ENCODE measurements at regions not wholly inside any gene's neighbourhood (a gene's known extent, or its start where the extent isn't known, plus 50 kb on each side); places are given as distances from the start of the nearest gene placed in this dataset.

DNA sequence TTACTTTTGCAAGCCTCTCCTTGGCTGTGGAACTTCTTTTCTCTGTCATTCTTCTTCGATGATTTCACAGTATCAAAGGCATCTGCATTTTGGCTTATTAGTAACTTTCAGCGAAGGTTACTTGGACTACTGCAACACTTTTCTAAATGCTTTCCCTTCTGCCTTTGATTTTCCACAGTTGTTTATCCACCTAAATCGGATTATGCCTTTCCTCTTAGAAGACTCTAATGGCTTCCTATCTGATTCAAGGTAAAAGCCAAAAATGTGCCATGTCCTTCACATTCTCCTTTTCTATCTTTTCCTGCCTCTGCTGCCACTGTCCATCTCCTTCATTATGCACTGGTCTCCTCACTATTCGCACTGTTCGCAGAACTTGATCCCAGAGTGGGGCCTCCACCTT, 1606.3 kb upstream of the LRRTM3 start:
- intact Hi-C loops (cut with micrococcal nuclease) = no loop called here
- H3K4me1 Mint-ChIP-seq = no peaks in the 10 kb centered on the region
- ChIA-PET CTCF (no interaction called here), POLR2A (no interaction called here)
- ATAC-seq (ENCODE audit: low read depth) = no peak
- no peak overlapping the region for H3K27ac Mint-ChIP-seq
- H3K27me3 Mint-ChIP-seq = no peaks in the 10 kb centered on the region
- TF ChIP-seq, protein P1, sequence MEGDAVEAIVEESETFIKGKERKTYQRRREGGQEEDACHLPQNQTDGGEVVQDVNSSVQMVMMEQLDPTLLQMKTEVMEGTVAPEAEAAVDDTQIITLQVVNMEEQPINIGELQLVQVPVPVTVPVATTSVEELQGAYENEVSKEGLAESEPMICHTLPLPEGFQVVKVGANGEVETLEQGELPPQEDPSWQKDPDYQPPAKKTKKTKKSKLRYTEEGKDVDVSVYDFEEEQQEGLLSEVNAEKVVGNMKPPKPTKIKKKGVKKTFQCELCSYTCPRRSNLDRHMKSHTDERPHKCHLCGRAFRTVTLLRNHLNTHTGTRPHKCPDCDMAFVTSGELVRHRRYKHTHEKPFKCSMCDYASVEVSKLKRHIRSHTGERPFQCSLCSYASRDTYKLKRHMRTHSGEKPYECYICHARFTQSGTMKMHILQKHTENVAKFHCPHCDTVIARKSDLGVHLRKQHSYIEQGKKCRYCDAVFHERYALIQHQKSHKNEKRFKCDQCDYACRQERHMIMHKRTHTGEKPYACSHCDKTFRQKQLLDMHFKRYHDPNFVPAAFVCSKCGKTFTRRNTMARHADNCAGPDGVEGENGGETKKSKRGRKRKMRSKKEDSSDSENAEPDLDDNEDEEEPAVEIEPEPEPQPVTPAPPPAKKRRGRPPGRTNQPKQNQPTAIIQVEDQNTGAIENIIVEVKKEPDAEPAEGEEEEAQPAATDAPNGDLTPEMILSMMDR (IDR thresholded peaks at IDR 0.05) = no peak
- H3K36me3 Mint-ChIP-seq (ENCODE audit: low read depth) = no peaks in the 10 kb centered on the region
- peaks cover 2% of the 10 kb centered on the region for H3K9me3 Mint-ChIP-seq
- H3K4me3 Mint-ChIP-seq = no peak overlapping the region
- DNase-seq = no peak

- H3K4me1 Mint-ChIP-seq = no peaks in the 10 kb centered on the region
- H3K9me3 Mint-ChIP-seq = peaks cover 2% of the 10 kb centered on the region
- DNase-seq (no peak), ATAC-seq (ENCODE audit: low read depth) (no peak)
- no peak overlapping the region for H3K4me3 Mint-ChIP-seq
- CTCF ChIA-PET = no interaction called here
- intact Hi-C loops (cut with micrococcal nuclease) = no loop called here
- POLR2A ChIA-PET = no interaction called here
- TF ChIP-seq, protein P1 (IDR thresholded peaks at IDR 0.05) = no peak
- H3K27me3 Mint-ChIP-seq = no peaks in the 10 kb centered on the region
- H3K36me3 Mint-ChIP-seq (ENCODE audit: low read depth) = no peaks in the 10 kb centered on the region
- no peak overlapping the region for H3K27ac Mint-ChIP-seq
Observed at GRCh38 chr10:65320236-65321026, 1605.4 kb upstream of the LRRTM3 start.

DNA sequence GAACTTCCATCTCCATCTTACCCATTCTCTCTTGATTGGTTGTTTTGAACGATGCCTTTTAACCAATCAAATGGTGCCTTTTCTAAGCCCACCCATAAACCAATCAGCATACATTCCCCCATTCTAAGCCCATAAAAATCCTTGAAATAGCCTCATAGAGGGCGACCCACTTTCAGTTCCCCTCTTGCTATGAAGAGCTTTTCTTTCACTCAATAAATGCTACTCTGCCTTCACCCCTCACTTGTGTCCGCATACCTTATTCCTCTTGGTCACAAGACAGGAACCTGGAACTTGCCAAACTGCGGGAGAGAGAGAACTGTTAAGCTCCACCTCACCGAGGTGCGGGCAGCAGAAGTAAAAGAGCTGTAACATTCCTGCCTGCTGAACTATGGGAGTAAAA, 1602.0 kb upstream of the LRRTM3 start:
- ChIA-PET CTCF (no interaction called here), POLR2A (no interaction called here)
- H3K4me1 Mint-ChIP-seq = no peaks in the 10 kb centered on the region
- intact Hi-C loops (cut with micrococcal nuclease) = no loop called here
- H3K9me3 Mint-ChIP-seq = peaks cover 2% of the 10 kb centered on the region
- H3K27me3 Mint-ChIP-seq = no peaks in the 10 kb centered on the region
- no peak for DNase-seq
- no peak overlapping the region for H3K4me3 Mint-ChIP-seq
- H3K27ac Mint-ChIP-seq = no peak overlapping the region
- H3K36me3 Mint-ChIP-seq (ENCODE audit: low read depth) = no peaks in the 10 kb centered on the region
- TF ChIP-seq, protein P1 (IDR thresholded peaks at IDR 0.05) = no peak
- ATAC-seq (ENCODE audit: low read depth) = no peak

DNA sequence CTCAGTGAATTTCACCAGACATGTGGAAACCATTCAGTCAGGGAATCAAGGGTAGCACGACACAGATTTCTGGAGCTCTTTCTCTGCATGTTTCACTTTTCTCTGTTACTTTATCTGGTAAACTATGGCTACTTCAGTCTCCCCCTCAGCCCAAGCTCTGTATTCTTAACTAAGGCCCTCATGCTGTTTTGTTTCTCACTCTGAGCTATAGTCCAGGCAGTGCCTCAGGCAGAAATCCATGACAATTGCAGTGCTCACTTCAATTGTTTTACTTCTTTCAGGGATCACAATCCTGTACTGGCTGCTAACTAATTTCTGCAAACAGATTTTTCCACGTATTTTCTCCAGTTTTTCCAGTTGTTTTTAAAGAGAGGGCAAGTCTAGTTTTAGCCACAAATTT, 1599.9 kb upstream of the LRRTM3 start:
- DNase-seq = no peak
- no peak overlapping the region for H3K4me3 Mint-ChIP-seq
- no peaks in the 10 kb centered on the region for H3K9me3 Mint-ChIP-seq
- ATAC-seq (ENCODE audit: low read depth) = no peak
- H3K36me3 Mint-ChIP-seq (ENCODE audit: low read depth) = no peaks in the 10 kb centered on the region
- H3K4me1 Mint-ChIP-seq = no peaks in the 10 kb centered on the region
- TF ChIP-seq, protein P1 (IDR thresholded peaks at IDR 0.05) = no peak
- POLR2A ChIA-PET = no interaction called here
- CTCF ChIA-PET = no interaction called here
- no peaks in the 10 kb centered on the region for H3K27me3 Mint-ChIP-seq
- no peak overlapping the region for H3K27ac Mint-ChIP-seq
- intact Hi-C loops (cut with micrococcal nuclease) = no loop called here

- Mint-ChIP-seq H3K27me3 (no peaks in the 10 kb centered on the region), H3K4me1 (no peaks in the 10 kb centered on the region), H3K36me3 (ENCODE audit: low read depth) (no peaks in the 10 kb centered on the region), H3K27ac (no peak overlapping the region), H3K9me3 (no peaks in the 10 kb centered on the region), H3K4me3 (no peak overlapping the region)
- POLR2A ChIA-PET = no interaction called here
- CTCF ChIA-PET = no interaction called here
- ATAC-seq (ENCODE audit: low read depth) (no peak), DNase-seq (no peak)
- intact Hi-C loops (cut with micrococcal nuclease) = no loop called here
- TF ChIP-seq, protein P1 (IDR thresholded peaks at IDR 0.05) = no peak
Observed at GRCh38 chr10:65328486-65328885, 1597.3 kb upstream of the LRRTM3 start.
